ENCODE measurements at regions not wholly inside any gene's neighbourhood (a gene's known extent, or its start where the extent isn't known, plus 50 kb on each side); places are given as distances from the start of the nearest gene placed in this dataset.

- TF ChIP-seq CTCF (IDR thresholded peaks at IDR 0.05; ENCODE audit: extremely low read depth, missing control alignments), result no peak
- DNase-seq (ENCODE audit: low spot score), result no peak
These were observed 70.8 kb upstream of the RAI2 start for GRCh38 chrX:17931855-17932254.

GRCh38 chrX:17930850-17931249 lies 69.8 kb upstream of the RAI2 start:
- DNase-seq (ENCODE audit: low spot score), result no peak
- no peak for TF ChIP-seq CTCF (IDR thresholded peaks at IDR 0.05; ENCODE audit: extremely low read depth, missing control alignments)

GRCh38 chrX:17923546-17923945 lies 62.4 kb upstream of the RAI2 start:
- no peak for DNase-seq (ENCODE audit: low spot score)
- no peak for TF ChIP-seq CTCF (IDR thresholded peaks at IDR 0.05; ENCODE audit: extremely low read depth, missing control alignments)

GRCh38 chrX:17922303-17922702 lies 61.2 kb upstream of the RAI2 start:
- TF ChIP-seq CTCF (IDR thresholded peaks at IDR 0.05; ENCODE audit: extremely low read depth, missing control alignments), result no peak
- no peak for DNase-seq (ENCODE audit: low spot score)

- no peak for TF ChIP-seq CTCF (IDR thresholded peaks at IDR 0.05; ENCODE audit: extremely low read depth, missing control alignments)
- DNase-seq (ENCODE audit: low spot score), result no peak
These were observed 58.9 kb upstream of the RAI2 start for GRCh38 chrX:17919896-17920446.

- DNase-seq (ENCODE audit: low spot score), result no peak
These were observed 57.0 kb upstream of the RAI2 start for GRCh38 chrX:17917945-17918577.

GRCh38 chrX:17913801-17914200 lies 52.7 kb upstream of the RAI2 start:
- TF ChIP-seq CTCF (IDR thresholded peaks at IDR 0.05; ENCODE audit: extremely low read depth, missing control alignments), result no peak
- DNase-seq (ENCODE audit: low spot score), result no peak

More at GRCh38 chrX:17917945-17918577, 57.0 kb upstream of the RAI2 start:
- TF ChIP-seq CTCF (IDR thresholded peaks at IDR 0.05; ENCODE audit: extremely low read depth, missing control alignments), result no peak

All from GM20000 (cell line).